SK-N-SH (cell line): ENCODE measurements at regions not wholly inside any gene's neighbourhood (a gene's known extent, or its start where the extent isn't known, plus 50 kb on each side); places are given as distances from the start of the nearest gene placed in this dataset.

ENCODE experiments used
- CTCF ChIP-seq: fragments of 200-600 bp; sonication (generic); IDR thresholded peaks from 2 replicates; pipeline ENCODE4 v1.6.1; 2017; ENCODE audit warnings: antibody characterized with exemption, mild to moderate bottlenecking, moderate library complexity
- FOXM1 ChIP-seq: IDR thresholded peaks from 2 replicates; pipeline ENCODE4 v1.4.0; 2012; ENCODE audit warnings: low read depth, mild to moderate bottlenecking
- GABPA ChIP-seq: IDR thresholded peaks from 2 replicates; pipeline ENCODE4 v1.4.0; 2012; ENCODE audit warnings: low read depth, mild to moderate bottlenecking
- POLR2AphosphoS5 ChIP-seq: IDR thresholded peaks from 2 replicates; pipeline ENCODE4 v1.6.1; 2012; ENCODE audit warnings: low read depth, low read length
- REST ChIP-seq: IDR thresholded peaks from 2 replicates; pipeline ENCODE4 v1.6.1; 2012; ENCODE audit warnings: mild to moderate bottlenecking, low read depth, low read length, moderate library complexity
- RFX5 ChIP-seq: IDR thresholded peaks from 2 replicates; pipeline ENCODE4 v1.6.1; 2012; ENCODE audit warnings: mild to moderate bottlenecking, improper control_type of control experiment, low read length
- RXRA ChIP-seq: IDR thresholded peaks from 2 replicates; pipeline ENCODE4 v1.4.0; 2012; ENCODE audit warnings: low read depth, mild to moderate bottlenecking, borderline replicate concordance
- SMC3 ChIP-seq: IDR thresholded peaks from 2 replicates; pipeline ENCODE4 v1.6.1; 2012; ENCODE audit warnings: low read depth, low read length, improper control_type of control experiment
- ZBTB33 ChIP-seq: IDR thresholded peaks from 2 replicates; pipeline ENCODE4 v1.4.0; 2012; ENCODE audit warnings: low read depth, borderline replicate concordance

- no peak for TF ChIP-seq POLR2AphosphoS5
- TF ChIP-seq CTCF = no peak
- TF ChIP-seq FOXM1 = no peak
- TF ChIP-seq RXRA = no peak
- TF ChIP-seq RFX5 = no peak
- TF ChIP-seq GABPA = no peak
- no peak for TF ChIP-seq SMC3
- TF ChIP-seq ZBTB33 = no peak
- TF ChIP-seq REST = no peak
Observed at GRCh38 chr9:12391839-12392509, 301.2 kb upstream of the TYRP1 start.
